Left renal pelvis (tissue), 4 donors: ENCODE measurements at regions not wholly inside any gene's neighbourhood (a gene's known extent, or its start where the extent isn't known, plus 50 kb on each side); places are given as distances from the start of the nearest gene placed in this dataset.

Experiments used
- DNase-seq, 4 donors: peaks; one replicate each; pipeline ENCODE4 v3.0.0-alpha.2; 2013; ENCODE audit warnings: low read depth in 4 of 4, low spot score in 3 of 4

- DNase-seq = no peak
Observed at GRCh38 chr2:105626212-105626965, 118.3 kb upstream of the NCK2 start.

- no peak for DNase-seq
Observed at GRCh38 chr2:105625632-105626031, 119.1 kb upstream of the NCK2 start.

GRCh38 chr2:105621038-105621437 lies 123.7 kb upstream of the NCK2 start:
- DNase-seq = no peak

DNA sequence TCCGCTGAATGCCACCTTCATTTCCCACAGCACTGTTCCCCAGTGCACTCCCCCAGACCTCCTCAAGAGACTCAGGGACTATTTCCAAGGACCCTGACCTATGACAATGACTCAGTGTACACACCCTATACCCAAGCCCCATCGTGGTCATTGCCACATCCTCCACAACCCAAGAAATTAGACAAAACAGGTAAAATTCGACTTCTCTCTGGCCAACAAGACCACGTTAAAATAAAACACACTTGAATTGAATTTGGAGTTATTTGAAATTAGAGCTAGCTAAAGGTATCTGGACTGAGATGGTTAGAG lies 126.4 kb upstream of the NCK2 start:
- DNase-seq = no peak

DNA sequence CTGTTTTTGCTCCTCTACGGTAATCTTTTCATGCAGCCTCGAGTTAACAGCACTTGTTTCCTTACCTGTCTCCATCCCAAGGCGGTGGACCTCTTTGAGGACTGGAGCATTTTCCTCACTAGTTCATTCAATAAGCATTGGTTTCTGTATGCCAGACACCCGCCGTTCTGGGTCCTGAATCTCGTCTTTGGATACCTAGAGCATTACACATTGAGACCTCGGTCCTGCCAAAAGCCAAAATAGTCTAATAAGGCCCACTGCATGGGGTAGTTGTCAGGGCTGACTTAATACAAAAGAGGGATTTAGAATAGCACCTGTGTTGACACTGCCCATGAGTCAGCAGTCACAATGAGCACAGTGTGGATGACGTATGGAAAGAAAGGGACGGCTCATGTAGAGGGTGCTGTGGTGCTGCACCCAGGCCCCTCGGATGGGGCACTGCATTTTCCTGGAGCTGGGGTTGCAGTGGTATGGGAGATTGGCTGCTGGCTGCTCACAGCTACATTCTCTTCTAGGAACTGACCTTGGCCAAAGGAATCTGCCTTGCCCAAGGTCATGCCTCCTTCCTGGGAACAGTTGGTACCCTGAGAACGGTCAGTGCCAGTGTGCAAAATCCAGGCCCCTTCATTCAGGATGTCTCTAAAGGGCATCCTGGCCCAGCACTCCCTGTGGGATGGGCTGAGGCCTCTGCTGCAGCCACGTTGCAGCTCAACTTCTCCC lies 126.9 kb upstream of the NCK2 start:
- DNase-seq = no peak

GRCh38 chr2:105615305-105615704 lies 129.4 kb upstream of the NCK2 start:
- DNase-seq = no peak

DNA sequence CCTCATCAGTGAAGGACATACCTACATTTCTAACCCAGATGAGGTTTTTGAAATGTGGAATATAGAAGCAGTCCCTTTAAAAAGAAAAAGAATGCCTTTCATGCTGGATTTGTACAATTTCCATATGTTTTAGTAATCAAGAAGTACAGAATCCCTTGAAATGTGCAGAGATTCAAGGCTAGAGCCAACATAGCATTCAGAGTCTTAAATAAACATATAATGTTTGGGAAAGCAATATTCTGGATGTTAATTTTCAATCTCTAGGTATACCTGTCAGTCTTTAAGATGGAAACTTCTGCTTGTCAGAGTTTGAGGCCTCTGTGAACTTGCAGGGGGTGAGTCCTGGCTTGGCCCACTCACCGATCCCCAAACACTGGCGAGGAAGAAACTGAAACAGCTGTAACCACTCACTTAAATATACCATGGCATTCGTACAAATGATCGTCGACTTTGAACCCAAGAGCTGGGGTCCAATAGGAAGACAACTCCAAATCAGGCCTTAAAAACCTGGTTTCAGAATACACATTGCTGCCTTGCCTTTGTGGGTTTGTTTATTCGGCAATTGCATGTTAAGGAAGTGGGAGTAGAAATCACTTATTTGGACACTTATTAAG lies 132.8 kb upstream of the NCK2 start:
- no peak for DNase-seq

DNA sequence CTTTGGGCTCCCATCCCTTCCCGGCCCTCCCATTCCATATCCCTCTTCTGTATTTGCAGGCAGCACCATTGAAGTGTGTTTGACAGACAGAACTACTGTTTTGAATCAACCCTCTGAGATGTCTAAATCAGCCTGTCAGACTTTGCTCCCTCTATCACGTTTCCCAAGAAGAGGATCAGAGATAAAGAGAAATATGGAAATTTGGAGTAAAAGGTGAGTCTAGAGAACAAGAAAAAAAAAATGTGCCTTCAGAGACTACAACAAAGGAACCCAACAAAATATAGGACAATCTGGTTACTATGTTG lies 133.4 kb upstream of the NCK2 start:
- DNase-seq = no peak

DNA sequence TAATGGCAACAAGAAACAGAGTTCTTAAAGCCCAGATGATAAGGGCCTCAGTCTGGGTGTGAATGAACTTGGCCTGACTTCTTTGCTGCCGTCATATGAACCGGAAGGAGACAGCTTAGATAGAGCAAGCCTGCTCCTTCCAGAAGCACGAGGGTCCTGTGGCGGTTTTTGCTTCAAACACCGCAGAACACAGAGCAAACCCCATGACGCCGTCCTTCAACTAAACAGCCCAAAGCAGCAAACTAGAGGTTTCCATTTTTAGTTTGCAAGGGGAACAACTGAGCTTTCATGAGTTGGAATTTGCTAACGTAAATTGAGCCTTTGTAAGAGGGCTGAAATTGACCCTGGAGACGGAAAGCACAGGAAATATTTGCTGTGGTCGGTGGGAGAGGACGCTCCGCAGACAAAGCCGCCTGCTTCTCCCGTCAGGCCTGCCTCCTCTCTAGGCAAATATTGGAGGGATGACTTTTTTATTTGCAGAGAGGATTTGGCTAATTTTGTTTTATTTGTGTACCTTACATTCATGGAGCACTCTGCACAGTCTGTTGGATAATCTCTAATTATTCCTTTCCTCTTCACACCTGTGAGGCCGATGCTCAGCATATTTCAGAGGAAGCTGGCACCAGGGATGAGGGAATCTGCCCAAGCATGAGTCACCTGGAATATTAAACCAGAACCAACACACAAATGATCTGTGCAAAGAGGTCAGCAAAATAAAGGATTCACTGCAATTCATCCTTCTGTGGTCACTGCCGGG lies 134.0 kb upstream of the NCK2 start:
- DNase-seq = no peak

GRCh38 chr2:105609746-105610402 lies 134.8 kb upstream of the NCK2 start:
- DNase-seq = no peak

- no peak for DNase-seq
Observed at GRCh38 chr2:105607920-105608504, 136.7 kb upstream of the NCK2 start.

DNA sequence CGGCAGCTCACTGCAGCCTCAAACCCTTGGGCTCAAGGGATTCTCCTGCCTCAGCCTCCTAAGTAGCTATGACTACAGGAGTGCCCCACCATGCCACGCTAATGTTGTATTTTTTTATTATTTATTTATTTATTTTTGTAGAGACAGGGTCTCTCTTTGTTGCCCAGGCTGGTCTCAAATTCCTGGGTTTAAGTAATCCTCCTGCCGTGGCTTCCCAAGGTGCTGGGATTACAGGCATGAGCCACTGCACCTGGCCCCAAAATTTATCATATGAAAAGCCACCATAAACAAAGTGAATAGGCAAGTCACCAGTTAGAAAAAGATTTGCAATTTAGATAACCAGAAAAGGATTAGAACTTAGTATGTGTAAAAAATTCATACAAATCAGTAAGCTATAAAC lies 138.6 kb upstream of the NCK2 start:
- no peak for DNase-seq

- DNase-seq = no peak
Observed at GRCh38 chr2:105604938-105605337, 139.8 kb upstream of the NCK2 start.

GRCh38 chr2:105600949-105601794 lies 143.5 kb upstream of the NCK2 start:
- DNase-seq = no peak

DNA sequence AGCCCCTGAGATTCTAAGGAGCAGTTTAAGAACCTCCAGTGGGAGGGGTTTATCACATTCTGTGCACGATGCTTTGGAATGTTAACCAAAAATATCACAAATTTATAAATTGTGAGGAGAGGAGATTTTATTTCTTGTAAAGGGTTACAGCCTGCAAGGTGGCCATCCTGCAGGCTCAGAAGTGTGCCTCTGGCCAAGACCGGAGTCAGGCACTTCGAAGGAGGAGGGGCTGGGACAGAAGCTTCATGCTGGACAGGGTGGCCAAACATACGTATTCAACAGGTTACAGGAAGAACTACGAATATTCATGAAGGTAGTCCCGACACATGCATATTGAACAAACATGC lies 144.1 kb upstream of the NCK2 start:
- no peak for DNase-seq

DNA sequence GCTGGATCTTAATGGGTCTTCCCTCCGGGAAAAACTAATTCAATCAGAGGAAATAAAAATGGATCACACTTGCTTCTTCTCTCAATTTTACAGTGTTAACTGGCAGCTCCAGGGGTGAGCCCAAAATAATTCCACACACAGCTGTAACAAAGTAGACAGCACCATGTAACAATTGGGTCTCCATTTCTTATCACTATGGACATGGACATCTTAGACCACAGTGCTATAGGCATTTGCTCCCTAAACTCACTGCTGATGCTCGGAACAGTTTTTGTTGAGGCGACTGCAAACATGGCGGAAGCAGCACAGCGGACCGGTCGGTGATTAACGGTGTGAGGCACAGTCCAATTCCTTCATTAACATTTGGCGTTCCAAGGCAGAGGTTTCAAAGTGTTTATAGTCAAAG lies 144.7 kb upstream of the NCK2 start:
- no peak for DNase-seq

DNA sequence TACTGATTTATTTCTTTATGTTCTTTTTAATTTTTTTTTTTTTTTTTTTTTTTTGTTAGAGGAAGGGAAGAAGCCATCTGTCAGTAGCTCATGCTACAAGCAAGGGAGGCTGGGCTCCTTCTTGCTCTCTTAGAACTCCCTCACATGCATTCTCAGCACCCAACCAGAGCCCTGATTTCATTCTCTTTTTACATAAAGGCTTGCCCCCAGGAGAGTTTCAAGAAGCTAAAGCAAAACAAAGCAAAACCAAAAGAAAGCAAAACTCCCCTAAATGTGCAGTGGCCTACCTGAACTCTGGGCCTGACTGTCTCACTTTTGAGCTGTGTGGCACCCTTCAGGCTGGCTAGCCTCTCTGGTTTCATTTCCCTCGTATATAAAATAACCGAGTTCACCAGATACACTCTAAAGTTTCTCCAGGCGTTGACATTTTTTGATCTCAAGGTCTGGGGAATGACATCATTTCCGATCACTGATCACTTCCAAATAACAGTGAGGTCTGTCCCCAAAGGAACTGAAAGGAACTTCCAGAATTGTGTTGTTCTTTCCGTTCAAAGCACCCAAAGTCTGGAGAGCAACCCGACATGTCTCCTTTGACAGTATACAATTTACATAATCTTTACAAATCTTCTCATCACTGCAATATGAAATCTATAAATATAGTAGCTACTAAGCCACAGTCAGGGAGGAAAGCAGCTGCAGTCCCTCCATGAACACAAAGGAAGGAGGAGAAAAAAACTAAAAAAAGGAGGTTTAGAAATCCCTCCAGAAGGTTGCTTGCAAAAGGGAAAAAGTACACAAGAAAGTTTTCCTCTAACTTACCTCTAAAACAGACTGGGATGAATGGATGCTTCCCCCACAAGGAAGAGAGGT lies 145.6 kb upstream of the NCK2 start:
- no peak for DNase-seq

DNA sequence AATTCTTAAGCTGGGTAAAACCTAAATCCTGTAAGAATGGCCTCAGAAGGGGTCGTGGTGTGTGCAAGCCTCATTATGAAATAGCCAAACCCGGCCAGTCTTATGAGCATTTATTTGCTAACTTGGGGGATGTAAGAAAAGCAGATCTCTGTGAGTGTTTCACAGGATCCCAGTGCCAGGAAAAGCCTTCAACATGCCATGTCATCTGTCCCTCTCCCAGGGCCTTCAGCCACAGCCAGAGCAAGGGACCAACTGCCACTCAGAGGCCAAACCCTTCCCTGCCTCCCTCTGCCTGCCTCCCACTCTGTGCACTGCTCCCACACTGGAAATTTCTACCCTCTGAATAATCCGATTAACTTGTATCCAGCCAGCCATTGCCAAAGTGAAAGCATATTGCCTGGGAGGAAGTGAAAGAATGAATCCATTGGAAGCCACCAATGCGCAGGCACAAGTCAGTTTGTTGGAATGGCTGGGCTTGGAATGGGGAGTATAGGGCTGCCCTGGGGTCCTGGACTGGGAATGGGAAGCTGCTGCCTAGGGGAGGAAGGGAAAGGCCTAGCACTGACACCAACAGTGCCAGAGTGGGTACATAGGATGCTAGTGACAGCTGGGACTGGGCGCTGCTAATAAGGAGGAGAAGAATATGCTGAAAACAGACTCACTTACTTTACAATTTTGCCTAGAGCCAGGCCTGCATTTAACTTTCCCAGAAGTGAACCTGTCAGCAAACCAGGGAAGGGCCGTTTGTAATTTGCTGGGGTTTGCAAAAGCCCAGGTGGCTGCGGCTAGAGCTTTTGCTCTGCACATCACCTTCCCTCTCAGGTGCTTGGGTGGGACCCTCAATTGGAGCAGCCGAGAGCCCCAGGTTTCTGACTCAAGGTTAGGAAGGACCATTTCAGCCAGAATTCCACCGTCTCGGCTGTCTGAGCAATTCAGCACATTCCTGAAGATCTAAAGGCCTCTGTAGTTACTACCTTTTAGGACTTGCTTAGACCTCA lies 146.6 kb upstream of the NCK2 start:
- no peak for DNase-seq
